Superior temporal gyrus (tissue), 1 donor: ENCODE measurements at regions not wholly inside any gene's neighbourhood (a gene's known extent, or its start where the extent isn't known, plus 50 kb on each side); places are given as distances from the start of the nearest gene placed in this dataset.

Experiments
- DNase-seq: peaks from one replicate; pipeline ENCODE4 v3.0.0-alpha.2; 2016; ENCODE audit errors: extremely low spot score

- no peak for DNase-seq
Measured at GRCh38 chr12:25827141-25827540, 131.3 kb upstream of the RASSF8 start.

- DNase-seq = no peak
Measured at GRCh38 chr12:25827747-25828146, 130.7 kb upstream of the RASSF8 start.

GRCh38 chr12:25828188-25828587, 130.3 kb upstream of the RASSF8 start:
- no peak for DNase-seq

GRCh38 chr12:25829192-25829591, 129.3 kb upstream of the RASSF8 start:
- no peak for DNase-seq

GRCh38 chr12:25830456-25830855, 128.0 kb upstream of the RASSF8 start:
- DNase-seq = no peak

- DNase-seq = no peak
Measured at GRCh38 chr12:25833657-25834056, 124.8 kb upstream of the RASSF8 start.

- no peak for DNase-seq
Measured at GRCh38 chr12:25835385-25835784, 123.1 kb upstream of the RASSF8 start.

GRCh38 chr12:25838007-25838406, 120.5 kb upstream of the RASSF8 start:
- DNase-seq = no peak

- no peak for DNase-seq
Measured at GRCh38 chr12:25839470-25839869, 119.0 kb upstream of the RASSF8 start.

GRCh38 chr12:25840678-25841465, 117.6 kb upstream of the RASSF8 start:
- no peak for DNase-seq

GRCh38 chr12:25842254-25842653, 116.2 kb upstream of the RASSF8 start:
- DNase-seq = no peak

- DNase-seq = no peak
Measured at GRCh38 chr12:25843976-25844375, 114.5 kb upstream of the RASSF8 start.

GRCh38 chr12:25845415-25845814, 113.1 kb upstream of the RASSF8 start:
- DNase-seq = no peak

GRCh38 chr12:25852792-25853191, 105.7 kb upstream of the RASSF8 start:
- no peak for DNase-seq

GRCh38 chr12:25853316-25854095, 105.0 kb upstream of the RASSF8 start:
- no peak for DNase-seq

- DNase-seq = no peak
Measured at GRCh38 chr12:25854991-25855390, 103.5 kb upstream of the RASSF8 start.

GRCh38 chr12:25855716-25856115, 102.8 kb upstream of the RASSF8 start:
- DNase-seq = no peak

GRCh38 chr12:25859976-25860375, 98.5 kb upstream of the RASSF8 start:
- no peak for DNase-seq

- DNase-seq = no peak
Measured at GRCh38 chr12:25861226-25861625, 97.3 kb upstream of the RASSF8 start.

- DNase-seq = no peak
Measured at GRCh38 chr12:25864306-25865276, 93.9 kb upstream of the RASSF8 start.

- no peak for DNase-seq
Measured at GRCh38 chr12:25866586-25867378, 91.7 kb upstream of the RASSF8 start.
